Keratinocyte (primary cell): ENCODE measurements at regions not wholly inside any gene's neighbourhood (a gene's known extent, or its start where the extent isn't known, plus 50 kb on each side); places are given as distances from the start of the nearest gene placed in this dataset.

Experiments used
- DNase-seq: peaks from one replicate; pipeline ENCODE4 v3.0.0-alpha.2; 2011; ENCODE audit warnings: low read depth, missing footprints, low spot score
- FAIRE-seq: peaks from 2 replicates; lab custom pipeline; 2011; peaks lifted over from hg19 to GRCh38; lab: Jason Lieb, UNC
- H2AFZ ChIP-seq: 2 replicates; pipeline ENCODE4 v1.6.0; 2012; ENCODE audit warnings: low read length, control low read depth, inconsistent platforms; ENCODE audit not compliant: control insufficient read depth
- H3K27ac ChIP-seq: 2 replicates; pipeline ENCODE4 v1.5.1; 2011; ENCODE audit warnings: low read length; ENCODE audit not compliant: control insufficient read depth, insufficient read depth
- H3K27me3 ChIP-seq: 3 replicates; pipeline ENCODE4 v1.6.0; 2011; ENCODE audit warnings: low read length; ENCODE audit not compliant: control insufficient read depth, insufficient read depth; ENCODE audit errors: extremely low read depth
- H3K36me3 ChIP-seq, 2 experiments: 2 replicates in 1 of 2; 3 replicates in 1 of 2; pipeline ENCODE4 v1.5.1; 2011; ENCODE audit warnings: low read length in 2 of 2, mild to moderate bottlenecking in 1 of 2; ENCODE audit not compliant: control insufficient read depth in 2 of 2, insufficient read depth in 2 of 2; ENCODE audit errors: extremely low read depth in 1 of 2
- H3K4me1 ChIP-seq: 3 replicates; pipeline ENCODE4 v1.5.1; 2011; ENCODE audit warnings: low read length; ENCODE audit not compliant: control insufficient read depth, insufficient read depth; ENCODE audit errors: extremely low read depth
- H3K4me2 ChIP-seq: 3 replicates; pipeline ENCODE4 v1.6.0; 2011; ENCODE audit warnings: low read depth, low read length; ENCODE audit not compliant: control insufficient read depth, insufficient read depth; ENCODE audit errors: extremely low read depth
- H3K4me3 ChIP-seq, 3 experiments: fragments of 200-600 bp in 1 of 3; sonication (generic) in 1 of 3; 2 replicates in 2 of 3; 3 replicates in 1 of 3; pipeline ENCODE4 v1.5.1; 2011 to 2016; ENCODE audit warnings: low read length in 3 of 3, mild to moderate bottlenecking in 3 of 3, control low read depth in 2 of 3, inconsistent platforms in 1 of 3, low read depth in 1 of 3, mixed read lengths in 1 of 3, mixed run types in 1 of 3, moderate library complexity in 1 of 3; ENCODE audit not compliant: control insufficient read depth in 2 of 3, insufficient read depth in 2 of 3; ENCODE audit errors: extremely low read depth in 1 of 3
- H3K79me2 ChIP-seq: 2 replicates; pipeline ENCODE4 v1.6.0; 2012; ENCODE audit warnings: low read length; ENCODE audit not compliant: control insufficient read depth, insufficient read depth
- H3K9ac ChIP-seq: 3 replicates; pipeline ENCODE4 v1.6.0; 2011; ENCODE audit warnings: low read length; ENCODE audit not compliant: control insufficient read depth, insufficient read depth; ENCODE audit errors: extremely low read depth
- H3K9me1 ChIP-seq: 3 replicates; pipeline ENCODE4 v1.6.0; 2011; ENCODE audit warnings: low read length; ENCODE audit not compliant: control insufficient read depth, insufficient read depth; ENCODE audit errors: extremely low read depth
- H3K9me3 ChIP-seq: 2 replicates; pipeline ENCODE4 v1.5.1; 2012; ENCODE audit warnings: low read depth, low read length; ENCODE audit not compliant: control insufficient read depth
- H4K20me1 ChIP-seq: 3 replicates; pipeline ENCODE4 v1.6.0; 2011; ENCODE audit warnings: low read length; ENCODE audit not compliant: control insufficient read depth, insufficient read depth; ENCODE audit errors: extremely low read depth
- CTCF ChIP-seq, 3 experiments: IDR thresholded peaks in 1 of 3; conservative IDR thresholded peaks in 1 of 3; optimal IDR thresholded peaks in 1 of 3; 2 replicates in 2 of 3; 3 replicates in 1 of 3; pipeline versions ENCODE3 to v1.5.1; 2011; ENCODE audit warnings: low read length in 3 of 3, mild to moderate bottlenecking in 3 of 3, moderate library complexity in 2 of 3, control low read depth in 1 of 3, inconsistent platforms in 1 of 3; ENCODE audit not compliant: insufficient read depth in 2 of 3; ENCODE audit errors: extremely low read depth in 1 of 3
- EZH2 ChIP-seq: IDR thresholded peaks from one replicate; pipeline ENCODE4 v1.6.1; 2012; ENCODE audit warnings: inconsistent platforms, mild to moderate bottlenecking, low read length, moderate library complexity
- dilution Hi-C: fragments of 300-500 bp; cut with MboI; formaldehyde crosslinking; loops from one replicate; pipeline ENCODE4 v1.7.0; 2020; ENCODE audit warnings: low sequenced_read_pairs; ENCODE audit not compliant: extremely low pct_ligation_motif_present

GRCh38 chr17:62875296-62875695 lies 67.2 kb upstream of the MARCHF10 start:
- dilution Hi-C loops: no loop called here
- DNase-seq (no peak), FAIRE-seq (no peak)
- Histone ChIP-seq H4K20me1 (no peaks in the 10 kb centered on the region), H3K4me1 (peaks cover 19% of the 10 kb centered on the region), H3K79me2 (no peaks in the 10 kb centered on the region), H3K4me3 (no peak overlapping the region), H3K4me2 (no peak overlapping the region), H3K9me3 (no peaks in the 10 kb centered on the region), H3K9ac (no peak overlapping the region), H2AFZ (no peak overlapping the region), H3K36me3 (no peaks in the 10 kb centered on the region), H3K9me1 (no peaks in the 10 kb centered on the region), H3K27me3 (no peaks in the 10 kb centered on the region), H3K27ac (no peak overlapping the region)
- TF ChIP-seq EZH2 (no peak), CTCF (optimal IDR thresholded peaks at IDR 0.05 in 1 of 3, IDR thresholded peaks at IDR 0.05 in 1 of 3, conservative IDR thresholded peaks at IDR 0.05 in 1 of 3; ENCODE audit: extremely low read depth in 1 of 3, insufficient read depth in 2 of 3, low read length in 3 of 3) (no peak)

- Histone ChIP-seq H3K79me2 (no peaks in the 10 kb centered on the region), H4K20me1 (no peaks in the 10 kb centered on the region), H3K27ac (no peak overlapping the region), H3K9me1 (no peaks in the 10 kb centered on the region), H3K9me3 (no peaks in the 10 kb centered on the region), H3K4me1 (peaks cover 9% of the 10 kb centered on the region), H2AFZ (no peak overlapping the region), H3K4me3 (no peak overlapping the region), H3K27me3 (peaks cover 3% of the 10 kb centered on the region), H3K9ac (no peak overlapping the region), H3K4me2 (no peak overlapping the region), H3K36me3 (no peaks in the 10 kb centered on the region)
- no peak for FAIRE-seq
- DNase-seq: no peak
- TF ChIP-seq CTCF (optimal IDR thresholded peaks at IDR 0.05 in 1 of 3, IDR thresholded peaks at IDR 0.05 in 1 of 3, conservative IDR thresholded peaks at IDR 0.05 in 1 of 3; ENCODE audit: extremely low read depth in 1 of 3, insufficient read depth in 2 of 3, low read length in 3 of 3) (no peak), EZH2 (no peak)
- dilution Hi-C loops: no loop called here
These were observed 63.2 kb upstream of the MARCHF10 start for GRCh38 chr17:62871291-62871690.
